ENCODE measurements at regions not wholly inside any gene's neighbourhood (a gene's known extent, or its start where the extent isn't known, plus 50 kb on each side); places are given as distances from the start of the nearest gene placed in this dataset.
"Not testable (repeated sequence)": the region's sequence is repeated elsewhere in the genome, so short reads cannot be mapped to it uniquely, and the experiment has no call there.

DNA sequence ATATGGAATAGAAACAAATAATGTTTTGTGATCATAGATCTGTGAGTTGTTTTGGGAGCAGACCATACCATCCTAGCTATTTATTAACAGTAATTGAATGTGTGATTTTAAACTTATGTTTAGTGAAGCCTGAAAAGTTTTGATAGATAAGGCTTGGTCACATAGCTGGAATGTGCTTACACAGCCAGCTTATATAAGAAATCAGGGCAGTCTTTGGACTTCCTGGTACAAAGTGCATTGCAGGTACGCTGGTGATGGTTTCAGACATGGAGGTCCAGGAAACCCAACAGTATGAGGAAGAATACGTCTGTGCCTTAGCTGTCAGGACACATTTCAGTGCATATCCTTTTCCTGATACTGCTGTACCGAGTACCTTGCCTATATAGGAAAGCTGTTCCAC, 2316.2 kb upstream of the PCDH20 start:
- intact Hi-C loops (cut with micrococcal nuclease) = no loop called here

DNA sequence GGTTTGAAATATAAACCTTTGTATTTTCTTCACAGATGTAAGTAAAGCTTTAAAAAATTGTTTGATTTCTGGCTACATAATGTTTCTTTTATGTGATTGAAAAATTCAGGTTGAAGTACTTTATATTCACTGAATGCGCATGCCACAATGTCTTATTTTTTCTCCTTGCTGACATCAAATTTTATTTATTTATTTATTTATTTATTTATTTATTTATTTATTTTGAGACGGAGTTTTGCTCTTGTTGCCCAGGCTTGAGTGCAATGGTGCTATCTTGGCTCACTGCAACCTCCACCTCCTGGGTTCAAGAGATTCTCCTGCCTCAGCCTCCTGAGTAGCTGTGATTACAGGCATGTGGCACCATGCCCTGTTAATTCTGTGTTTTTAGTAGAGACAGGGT, 2296.5 kb upstream of the PCDH20 start:
- intact Hi-C loops (cut with micrococcal nuclease); H3K27ac ChIP-seq (ENCODE audit: low read depth, low read length); H3K4me3 ChIP-seq (replicated peaks in 1 of 2; ENCODE audit: low read depth in 1 of 2, low read length in 2 of 2); BruUV-seq (replicated peaks); H3K27me3 ChIP-seq (ENCODE audit: insufficient read depth, low read length); ATAC-seq; H3K4me1 ChIP-seq (ENCODE audit: control insufficient read depth in 1 of 2, insufficient read depth in 2 of 2, low read length in 2 of 2); H4K20me1 ChIP-seq (ENCODE audit: insufficient read depth); H2AFZ ChIP-seq (ENCODE audit: low read depth, low read length, poor library complexity, severe bottlenecking); CTCF ChIA-PET; H3K9me3 ChIP-seq (ENCODE audit: control insufficient read depth in 1 of 2, insufficient read depth in 1 of 2, low read depth in 1 of 2, low read length in 2 of 2); H3K9me2 ChIP-seq (ENCODE audit: insufficient read depth); H3K4me2 ChIP-seq (ENCODE audit: low read length); H3K36me3 ChIP-seq (ENCODE audit: control insufficient read depth in 1 of 2, insufficient read depth in 2 of 2, low read length in 2 of 2); H3K9ac ChIP-seq (ENCODE audit: low read length); H3K79me2 ChIP-seq (ENCODE audit: insufficient read depth, low read length); RAD21 ChIA-PET (ENCODE audit: low non-redundant PET in 1 of 2, low total read pairs in 2 of 2, uncharacterized antibody in 2 of 2, unreplicated experiment in 2 of 2); POLR2A ChIA-PET; DNase-seq (ENCODE audit: low read depth, low spot score): not testable (repeated sequence)

More for the DNA sequence above, 2316.2 kb upstream of the PCDH20 start:
- ChIA-PET POLR2A (no interaction called here), CTCF (no interaction called here), RAD21 (ENCODE audit: low non-redundant PET in 1 of 2, low total read pairs in 2 of 2, uncharacterized antibody in 2 of 2, unreplicated experiment in 2 of 2) (no interaction called here)
- Histone ChIP-seq H3K27me3 (ENCODE audit: insufficient read depth, low read length) (no peaks in the 10 kb centered on the region), H3K27ac (ENCODE audit: low read depth, low read length) (no peak overlapping the region), H3K9me3 (ENCODE audit: control insufficient read depth in 1 of 2, insufficient read depth in 1 of 2, low read depth in 1 of 2, low read length in 2 of 2) (no peaks in the 10 kb centered on the region), H4K20me1 (ENCODE audit: insufficient read depth) (no peaks in the 10 kb centered on the region), H3K4me3 (replicated peaks in 1 of 2; ENCODE audit: low read depth in 1 of 2, low read length in 2 of 2) (no peak overlapping the region), H3K9ac (ENCODE audit: low read length) (no peak overlapping the region), H3K9me2 (ENCODE audit: insufficient read depth) (no peaks in the 10 kb centered on the region), H3K4me1 (ENCODE audit: control insufficient read depth in 1 of 2, insufficient read depth in 2 of 2, low read length in 2 of 2) (no peaks in the 10 kb centered on the region), H3K36me3 (ENCODE audit: control insufficient read depth in 1 of 2, insufficient read depth in 2 of 2, low read length in 2 of 2) (no peaks in the 10 kb centered on the region), H2AFZ (ENCODE audit: low read depth, low read length, poor library complexity, severe bottlenecking) (no peak overlapping the region), H3K79me2 (ENCODE audit: insufficient read depth, low read length) (no peaks in the 10 kb centered on the region), H3K4me2 (ENCODE audit: low read length) (no peak overlapping the region)
- no TSS peak for BruUV-seq (replicated peaks)
- DNase-seq (ENCODE audit: low read depth, low spot score) (no peak), ATAC-seq (no peak)
- TF ChIP-seq, protein P1, sequence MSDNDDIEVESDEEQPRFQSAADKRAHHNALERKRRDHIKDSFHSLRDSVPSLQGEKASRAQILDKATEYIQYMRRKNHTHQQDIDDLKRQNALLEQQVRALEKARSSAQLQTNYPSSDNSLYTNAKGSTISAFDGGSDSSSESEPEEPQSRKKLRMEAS (IDR thresholded peaks at IDR 0.05) = no peak
- TF ChIP-seq CEBPB (IDR thresholded peaks at IDR 0.05; ENCODE audit: low read depth) (no peak), RAD21 (IDR thresholded peaks at IDR 0.05; ENCODE audit: low read depth) (no peak), YY1 (IDR thresholded peaks at IDR 0.05; ENCODE audit: extremely low read depth, insufficient replicate concordance, low read depth, low read length) (no peak), JUND (IDR thresholded peaks at IDR 0.05) (no peak), POLR2A (IDR thresholded peaks at IDR 0.05; ENCODE audit: borderline replicate concordance, extremely low read depth, insufficient read depth, insufficient read length) (no peak), ELF1 (IDR thresholded peaks at IDR 0.05; ENCODE audit: borderline replicate concordance, low read depth) (no peak), TCF7L2 (IDR thresholded peaks at IDR 0.05; ENCODE audit: borderline replicate concordance, extremely low read depth, insufficient read depth, insufficient read length) (no peak), EZH2 (IDR thresholded peaks at IDR 0.05) (no peak), POLR2AphosphoS5 (IDR thresholded peaks at IDR 0.05; ENCODE audit: low read depth, low read length) (no peak)
- TF ChIP-seq, protein P2, sequence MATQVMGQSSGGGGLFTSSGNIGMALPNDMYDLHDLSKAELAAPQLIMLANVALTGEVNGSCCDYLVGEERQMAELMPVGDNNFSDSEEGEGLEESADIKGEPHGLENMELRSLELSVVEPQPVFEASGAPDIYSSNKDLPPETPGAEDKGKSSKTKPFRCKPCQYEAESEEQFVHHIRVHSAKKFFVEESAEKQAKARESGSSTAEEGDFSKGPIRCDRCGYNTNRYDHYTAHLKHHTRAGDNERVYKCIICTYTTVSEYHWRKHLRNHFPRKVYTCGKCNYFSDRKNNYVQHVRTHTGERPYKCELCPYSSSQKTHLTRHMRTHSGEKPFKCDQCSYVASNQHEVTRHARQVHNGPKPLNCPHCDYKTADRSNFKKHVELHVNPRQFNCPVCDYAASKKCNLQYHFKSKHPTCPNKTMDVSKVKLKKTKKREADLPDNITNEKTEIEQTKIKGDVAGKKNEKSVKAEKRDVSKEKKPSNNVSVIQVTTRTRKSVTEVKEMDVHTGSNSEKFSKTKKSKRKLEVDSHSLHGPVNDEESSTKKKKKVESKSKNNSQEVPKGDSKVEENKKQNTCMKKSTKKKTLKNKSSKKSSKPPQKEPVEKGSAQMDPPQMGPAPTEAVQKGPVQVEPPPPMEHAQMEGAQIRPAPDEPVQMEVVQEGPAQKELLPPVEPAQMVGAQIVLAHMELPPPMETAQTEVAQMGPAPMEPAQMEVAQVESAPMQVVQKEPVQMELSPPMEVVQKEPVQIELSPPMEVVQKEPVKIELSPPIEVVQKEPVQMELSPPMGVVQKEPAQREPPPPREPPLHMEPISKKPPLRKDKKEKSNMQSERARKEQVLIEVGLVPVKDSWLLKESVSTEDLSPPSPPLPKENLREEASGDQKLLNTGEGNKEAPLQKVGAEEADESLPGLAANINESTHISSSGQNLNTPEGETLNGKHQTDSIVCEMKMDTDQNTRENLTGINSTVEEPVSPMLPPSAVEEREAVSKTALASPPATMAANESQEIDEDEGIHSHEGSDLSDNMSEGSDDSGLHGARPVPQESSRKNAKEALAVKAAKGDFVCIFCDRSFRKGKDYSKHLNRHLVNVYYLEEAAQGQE (IDR thresholded peaks at IDR 0.05; ENCODE audit: low read depth) = no peak

All from HCT116 (cell line).